ENCODE measurements at regions not wholly inside any gene's neighbourhood (a gene's known extent, or its start where the extent isn't known, plus 50 kb on each side); places are given as distances from the start of the nearest gene placed in this dataset.

GRCh38 chrX:145727476-145727875 lies 90.2 kb upstream of the SLITRK2 start:
- no TSS peak for BruUV-seq (replicated peaks)
- no peak overlapping the region for H3K4me2 ChIP-seq (ENCODE audit: low read depth, low read length)
- no peak for DNase-seq (ENCODE audit: low spot score)
- no peaks in the 10 kb centered on the region for H3K4me1 ChIP-seq (ENCODE audit: insufficient read depth, low read length)
- CTCF ChIA-PET (ENCODE audit: low intra/inter-chr PET ratio, low total read pairs), result no interaction called here
- H3K27me3 ChIP-seq (ENCODE audit: control insufficient read depth in 1 of 2, insufficient read depth in 2 of 2, low read length in 2 of 2), result no peaks in the 10 kb centered on the region
- H3K9ac ChIP-seq (ENCODE audit: insufficient read depth, low read depth, low read length), result no peak overlapping the region
- H3K79me2 ChIP-seq (ENCODE audit: insufficient read depth, low read length), result no peaks in the 10 kb centered on the region
- in situ Hi-C loops (cut with HindIII; ENCODE audit: extremely low pct_ligation_motif_present, low pct_unique_long_range_greater_than_20kb) (no loop called here), intact Hi-C loops (cut with micrococcal nuclease; ENCODE audit: unreplicated experiment) (no loop called here)
- ATAC-seq, result no peak
- TF ChIP-seq KDM4B (CRISPR knock-in tag; IDR thresholded peaks at IDR 0.05), result no peak
- no peak for TF ChIP-seq MTA3 (CRISPR knock-in tag; IDR thresholded peaks at IDR 0.05)
- no peak for TF ChIP-seq GABPA (IDR thresholded peaks at IDR 0.05; ENCODE audit: low read depth, low read length)
- TF ChIP-seq GABPA (CRISPR knock-in tag; IDR thresholded peaks at IDR 0.05; ENCODE audit: low read depth), result no peak
- no peak for TF ChIP-seq ETV5 (CRISPR knock-in tag; IDR thresholded peaks at IDR 0.05; ENCODE audit: borderline replicate concordance)
- 41% methylated on average over 3 of the region's 5 CpGs for WGBS (ENCODE audit: low lambda C conversion rate)
- no peak for FAIRE-seq
- H2AFZ ChIP-seq (ENCODE audit: low read length), result no peak overlapping the region
- H3K27ac ChIP-seq (ENCODE audit: extremely low read length, insufficient read depth, low read length), result no peak overlapping the region
- no peak overlapping the region for H3K4me3 ChIP-seq (replicated peaks in 1 of 3; ENCODE audit: insufficient read depth in 1 of 3, low read depth in 2 of 3, low read length in 3 of 3)
- H3K9me3 ChIP-seq (ENCODE audit: low read length), result peaks cover 35% of the 10 kb centered on the region
- H4K20me1 ChIP-seq (ENCODE audit: insufficient read depth, low read length), result no peaks in the 10 kb centered on the region
- H3K36me3 ChIP-seq (replicated peaks in 1 of 2; ENCODE audit: control insufficient read depth in 1 of 2, insufficient read depth in 2 of 2, low read length in 2 of 2), result no peaks in the 10 kb centered on the region
- POLR2A ChIA-PET, result no interaction called here

- TF ChIP-seq, protein P1, sequence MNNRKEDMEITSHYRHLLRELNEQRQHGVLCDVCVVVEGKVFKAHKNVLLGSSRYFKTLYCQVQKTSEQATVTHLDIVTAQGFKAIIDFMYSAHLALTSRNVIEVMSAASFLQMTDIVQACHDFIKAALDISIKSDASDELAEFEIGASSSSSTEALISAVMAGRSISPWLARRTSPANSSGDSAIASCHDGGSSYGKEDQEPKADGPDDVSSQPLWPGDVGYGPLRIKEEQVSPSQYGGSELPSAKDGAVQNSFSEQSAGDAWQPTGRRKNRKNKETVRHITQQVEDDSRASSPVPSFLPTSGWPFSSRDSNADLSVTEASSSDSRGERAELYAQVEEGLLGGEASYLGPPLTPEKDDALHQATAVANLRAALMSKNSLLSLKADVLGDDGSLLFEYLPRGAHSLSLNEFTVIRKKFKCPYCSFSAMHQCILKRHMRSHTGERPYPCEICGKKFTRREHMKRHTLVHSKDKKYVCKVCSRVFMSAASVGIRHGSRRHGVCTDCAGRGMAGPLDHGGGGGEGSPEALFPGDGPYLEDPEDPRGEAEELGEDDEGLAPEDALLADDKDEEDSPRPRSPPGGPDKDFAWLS (CRISPR knock-in tag; IDR thresholded peaks at IDR 0.05; ENCODE audit: borderline replicate concordance), result no peak
- TF ChIP-seq, protein P2, sequence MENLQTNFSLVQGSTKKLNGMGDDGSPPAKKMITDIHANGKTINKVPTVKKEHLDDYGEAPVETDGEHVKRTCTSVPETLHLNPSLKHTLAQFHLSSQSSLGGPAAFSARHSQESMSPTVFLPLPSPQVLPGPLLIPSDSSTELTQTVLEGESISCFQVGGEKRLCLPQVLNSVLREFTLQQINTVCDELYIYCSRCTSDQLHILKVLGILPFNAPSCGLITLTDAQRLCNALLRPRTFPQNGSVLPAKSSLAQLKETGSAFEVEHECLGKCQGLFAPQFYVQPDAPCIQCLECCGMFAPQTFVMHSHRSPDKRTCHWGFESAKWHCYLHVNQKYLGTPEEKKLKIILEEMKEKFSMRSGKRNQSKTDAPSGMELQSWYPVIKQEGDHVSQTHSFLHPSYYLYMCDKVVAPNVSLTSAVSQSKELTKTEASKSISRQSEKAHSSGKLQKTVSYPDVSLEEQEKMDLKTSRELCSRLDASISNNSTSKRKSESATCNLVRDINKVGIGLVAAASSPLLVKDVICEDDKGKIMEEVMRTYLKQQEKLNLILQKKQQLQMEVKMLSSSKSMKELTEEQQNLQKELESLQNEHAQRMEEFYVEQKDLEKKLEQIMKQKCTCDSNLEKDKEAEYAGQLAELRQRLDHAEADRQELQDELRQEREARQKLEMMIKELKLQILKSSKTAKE (CRISPR knock-in tag; IDR thresholded peaks at IDR 0.05; ENCODE audit: borderline replicate concordance), result no peak
- no peak for TF ChIP-seq ZNF563 (CRISPR knock-in tag; IDR thresholded peaks at IDR 0.05)
- no peak for TF ChIP-seq POGZ (CRISPR knock-in tag; IDR thresholded peaks at IDR 0.05)
- TF ChIP-seq NR2F2 (IDR thresholded peaks at IDR 0.05; ENCODE audit: borderline replicate concordance, low read depth), result no peak
- TF ChIP-seq GABPA (IDR thresholded peaks at IDR 0.05; ENCODE audit: low read depth, low read length), result no peak
- TF ChIP-seq GABPA (CRISPR knock-in tag; IDR thresholded peaks at IDR 0.05; ENCODE audit: low read depth), result no peak
- TF ChIP-seq ZNF44 (CRISPR knock-in tag; IDR thresholded peaks at IDR 0.05), result no peak
- TF ChIP-seq MIXL1 (CRISPR knock-in tag; IDR thresholded peaks at IDR 0.05), result no peak
- Histone ChIP-seq H3K79me2 (ENCODE audit: insufficient read depth, low read length) (no peaks in the 10 kb centered on the region), H3K27me3 (ENCODE audit: control insufficient read depth in 1 of 2, insufficient read depth in 2 of 2, low read length in 2 of 2) (no peaks in the 10 kb centered on the region), H3K4me1 (ENCODE audit: insufficient read depth, low read length) (no peaks in the 10 kb centered on the region), H3K4me3 (replicated peaks in 1 of 3; ENCODE audit: insufficient read depth in 1 of 3, low read depth in 2 of 3, low read length in 3 of 3) (no peak overlapping the region), H3K27ac (ENCODE audit: extremely low read length, insufficient read depth, low read length) (no peak overlapping the region), H2AFZ (ENCODE audit: low read length) (no peak overlapping the region), H3K36me3 (replicated peaks in 1 of 2; ENCODE audit: control insufficient read depth in 1 of 2, insufficient read depth in 2 of 2, low read length in 2 of 2) (no peaks in the 10 kb centered on the region), H4K20me1 (ENCODE audit: insufficient read depth, low read length) (no peaks in the 10 kb centered on the region), H3K4me2 (ENCODE audit: low read depth, low read length) (no peak overlapping the region), H3K9me3 (ENCODE audit: low read length) (peaks cover 38% of the 10 kb centered on the region), H3K9ac (ENCODE audit: insufficient read depth, low read depth, low read length) (no peak overlapping the region)
- no CpG with 5 or more reads among the region's 6 CpGs for WGBS (ENCODE audit: low lambda C conversion rate)
- in situ Hi-C loops (cut with HindIII; ENCODE audit: extremely low pct_ligation_motif_present, low pct_unique_long_range_greater_than_20kb), result no loop called here
- no TSS peak for BruUV-seq (replicated peaks)
- ATAC-seq (no peak), DNase-seq (ENCODE audit: low spot score) (no peak), FAIRE-seq (no peak)
- POLR2A ChIA-PET, result no interaction called here
- CTCF ChIA-PET (ENCODE audit: low intra/inter-chr PET ratio, low total read pairs), result no interaction called here
- intact Hi-C loops (cut with micrococcal nuclease; ENCODE audit: unreplicated experiment), result no loop called here
Observed at GRCh38 chrX:145729635-145730034, 88.0 kb upstream of the SLITRK2 start.

Data from HepG2 (cell line).